IPS DF 6.9 (cell line): ENCODE measurements at regions not wholly inside any gene's neighbourhood (a gene's known extent, or its start where the extent isn't known, plus 50 kb on each side); places are given as distances from the start of the nearest gene placed in this dataset.

Source experiments
- DNase-seq: peaks from one replicate; pipeline ENCODE4 v3.0.0-alpha.2; 2013; ENCODE audit warnings: low read depth, low spot score
- H3K27ac ChIP-seq: one replicate; pipeline ENCODE4 v1.5.1; 2013; ENCODE audit warnings: low read length, control low read depth
- H3K27me3 ChIP-seq: 2 replicates; pipeline ENCODE4 v1.6.1; 2013; ENCODE audit warnings: mild to moderate bottlenecking, low read length; ENCODE audit not compliant: control insufficient read depth, insufficient read depth
- H3K36me3 ChIP-seq: 2 replicates; pipeline ENCODE4 v1.6.1; 2013; ENCODE audit warnings: low read length; ENCODE audit not compliant: control insufficient read depth, insufficient read depth
- H3K4me1 ChIP-seq: 2 replicates; pipeline ENCODE4 v1.6.1; 2013; ENCODE audit warnings: low read length; ENCODE audit not compliant: control insufficient read depth, insufficient read depth
- H3K4me3 ChIP-seq: 2 replicates; pipeline ENCODE4 v1.5.1; 2013; ENCODE audit warnings: mild to moderate bottlenecking, low read length
- H3K9me3 ChIP-seq: 2 replicates; pipeline ENCODE4 v1.6.1; 2013; ENCODE audit warnings: low read length, inconsistent platforms; ENCODE audit not compliant: control insufficient read depth, insufficient read depth
- WGBS: extraction: QIAGEN DNeasy Blood & Tissue Kit; methylation state at CpG from one replicate; pipeline ENCODE4 v1.1.7; 2013; ENCODE audit warnings: mixed read lengths, missing lambda C conversion rate; ENCODE audit not compliant: insufficient read length, insufficient coverage; 5-methylcytosine and 5-hydroxymethylcytosine counted together

- no peaks in the 10 kb centered on the region for H3K9me3 ChIP-seq
- no CpG with 5 or more reads among the region's 10 CpGs for WGBS
Measured at GRCh38 chr6:157772820-157773219, 50.2 kb upstream of the SNX9 start.

More at GRCh38 chr6:157772820-157773219, 50.2 kb upstream of the SNX9 start:
- H3K36me3 ChIP-seq, result no peaks in the 10 kb centered on the region
- H3K27me3 ChIP-seq, result no peaks in the 10 kb centered on the region
- no peak overlapping the region for H3K4me3 ChIP-seq
- H3K4me1 ChIP-seq, result peaks cover 5% of the 10 kb centered on the region; the same call in 1 of the 2 replicates
- DNase-seq, result no peak
- H3K27ac ChIP-seq, result no peak overlapping the region
